ENCODE measurements at regions not wholly inside any gene's neighbourhood (a gene's known extent, or its start where the extent isn't known, plus 50 kb on each side); places are given as distances from the start of the nearest gene placed in this dataset.

DNA sequence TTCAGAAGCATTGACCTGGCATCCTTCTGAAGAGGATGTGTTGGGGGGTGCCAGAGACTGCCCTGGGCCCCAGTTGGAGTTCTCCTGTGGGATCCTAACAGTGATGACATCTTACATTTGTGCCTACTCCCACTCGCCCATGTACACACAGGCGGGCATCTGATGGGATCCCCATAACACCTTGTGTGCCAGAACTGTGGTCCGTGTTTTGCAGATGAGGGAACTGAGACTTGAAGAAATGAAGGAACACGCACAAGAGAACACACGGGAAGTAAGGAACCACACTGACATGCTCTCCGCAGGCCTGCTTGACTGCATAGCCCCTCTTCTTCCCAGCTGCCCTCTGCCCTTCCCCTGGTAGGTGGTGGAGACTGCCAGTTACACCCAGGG, 255.3 kb downstream of the MYCN start:
- TF ChIP-seq, protein P1, sequence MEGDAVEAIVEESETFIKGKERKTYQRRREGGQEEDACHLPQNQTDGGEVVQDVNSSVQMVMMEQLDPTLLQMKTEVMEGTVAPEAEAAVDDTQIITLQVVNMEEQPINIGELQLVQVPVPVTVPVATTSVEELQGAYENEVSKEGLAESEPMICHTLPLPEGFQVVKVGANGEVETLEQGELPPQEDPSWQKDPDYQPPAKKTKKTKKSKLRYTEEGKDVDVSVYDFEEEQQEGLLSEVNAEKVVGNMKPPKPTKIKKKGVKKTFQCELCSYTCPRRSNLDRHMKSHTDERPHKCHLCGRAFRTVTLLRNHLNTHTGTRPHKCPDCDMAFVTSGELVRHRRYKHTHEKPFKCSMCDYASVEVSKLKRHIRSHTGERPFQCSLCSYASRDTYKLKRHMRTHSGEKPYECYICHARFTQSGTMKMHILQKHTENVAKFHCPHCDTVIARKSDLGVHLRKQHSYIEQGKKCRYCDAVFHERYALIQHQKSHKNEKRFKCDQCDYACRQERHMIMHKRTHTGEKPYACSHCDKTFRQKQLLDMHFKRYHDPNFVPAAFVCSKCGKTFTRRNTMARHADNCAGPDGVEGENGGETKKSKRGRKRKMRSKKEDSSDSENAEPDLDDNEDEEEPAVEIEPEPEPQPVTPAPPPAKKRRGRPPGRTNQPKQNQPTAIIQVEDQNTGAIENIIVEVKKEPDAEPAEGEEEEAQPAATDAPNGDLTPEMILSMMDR (tag by site-specific recombination; IDR thresholded peaks at IDR 0.05) = no peak
- TF ChIP-seq YY1 (tag by site-specific recombination; IDR thresholded peaks at IDR 0.05) (no peak), BCL11A (tag by site-specific recombination; IDR thresholded peaks at IDR 0.05; ENCODE audit: low read depth) (no peak), ZNF501 (tag by site-specific recombination; IDR thresholded peaks at IDR 0.05) (no peak)
